Neural progenitor cell (in vitro differentiated cells): ENCODE measurements at regions not wholly inside any gene's neighbourhood (a gene's known extent, or its start where the extent isn't known, plus 50 kb on each side); places are given as distances from the start of the nearest gene placed in this dataset.

Experiments
- CTCF ChIP-seq: fragments of 200-600 bp; sonication (generic); IDR thresholded peaks from 2 replicates; pipeline ENCODE4 v1.5.1; 2017; ENCODE audit warnings: antibody characterized with exemption, mild to moderate bottlenecking
- EZH2 ChIP-seq: fragments of 200-600 bp; sonication (generic); IDR thresholded peaks from 2 replicates; pipeline ENCODE4 v1.6.1; 2017; ENCODE audit warnings: antibody characterized with exemption, mild to moderate bottlenecking, moderate library complexity

- TF ChIP-seq CTCF = no peak
- TF ChIP-seq EZH2 = no peak
These were observed 161.5 kb upstream of the AGR3 start for GRCh38 chr7:17043012-17043877.
